T-helper 17 cell (primary cell): ENCODE measurements at regions not wholly inside any gene's neighbourhood (a gene's known extent, or its start where the extent isn't known, plus 50 kb on each side); places are given as distances from the start of the nearest gene placed in this dataset.

Experiments used
- ATAC-seq: fragments of 150-1000 bp; cut with Tn5 transposase; 2 replicates; pipeline ENCODE4 v1.10.0; 2021; ENCODE audit warnings: mild to moderate bottlenecking, moderate library complexity
- DNase-seq, 3 donors: peaks; one replicate each; pipeline versions ENCODE4 v3.0.0 to v3.0.0-alpha.2; 2020 to 2021
- H3K9me3 ChIP-seq: one replicate; pipeline ENCODE4 v1.7.0; 2013; ENCODE audit warnings: low read length, mild to moderate bottlenecking; ENCODE audit not compliant: control insufficient read depth, poor library complexity, severe bottlenecking
- H3K27ac Mint-ChIP-seq: one replicate; pipeline ENCODE4 v1.8.0; 2022; ENCODE audit warnings: mild to moderate bottlenecking, moderate library complexity, mixed read lengths
- H3K27me3 Mint-ChIP-seq: one replicate; pipeline ENCODE4 v1.8.0; 2022; ENCODE audit warnings: mixed read lengths
- H3K36me3 Mint-ChIP-seq: one replicate; pipeline ENCODE4 v1.8.0; 2022; ENCODE audit warnings: low read depth, mixed read lengths
- H3K4me1 Mint-ChIP-seq: one replicate; pipeline ENCODE4 v1.8.0; 2022; ENCODE audit warnings: mild to moderate bottlenecking, mixed read lengths
- H3K4me3 Mint-ChIP-seq: one replicate; pipeline ENCODE4 v1.8.0; 2022; ENCODE audit warnings: mild to moderate bottlenecking, moderate library complexity, mixed read lengths

DNA sequence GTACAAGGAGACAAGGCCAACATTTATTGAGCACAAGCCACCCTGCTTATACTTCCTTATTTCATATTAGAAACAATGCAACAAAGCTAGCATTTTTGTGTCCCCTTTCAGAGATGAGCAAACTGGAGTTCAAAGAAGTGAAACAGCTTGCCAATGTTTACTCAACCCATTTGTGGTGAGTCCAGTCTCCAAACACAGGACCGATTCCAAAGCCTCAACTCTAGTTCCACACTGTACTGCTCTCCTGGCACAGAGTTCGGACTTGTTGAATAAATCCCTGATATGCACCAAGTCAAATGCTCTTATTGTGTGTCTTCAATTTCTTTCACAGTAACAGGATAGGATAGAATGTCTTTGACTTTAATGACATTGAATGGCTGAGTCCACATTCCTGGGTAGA, 604.8 kb upstream of the BRINP1 start:
- Mint-ChIP-seq H3K27ac (no peak overlapping the region), H3K27me3 (peaks cover 17% of the 10 kb centered on the region), H3K4me1 (peaks cover 1% of the 10 kb centered on the region), H3K36me3 (no peaks in the 10 kb centered on the region), H3K4me3 (no peak overlapping the region)
- no peaks in the 10 kb centered on the region for H3K9me3 ChIP-seq
- DNase-seq (no peak), ATAC-seq (no peak)

DNA sequence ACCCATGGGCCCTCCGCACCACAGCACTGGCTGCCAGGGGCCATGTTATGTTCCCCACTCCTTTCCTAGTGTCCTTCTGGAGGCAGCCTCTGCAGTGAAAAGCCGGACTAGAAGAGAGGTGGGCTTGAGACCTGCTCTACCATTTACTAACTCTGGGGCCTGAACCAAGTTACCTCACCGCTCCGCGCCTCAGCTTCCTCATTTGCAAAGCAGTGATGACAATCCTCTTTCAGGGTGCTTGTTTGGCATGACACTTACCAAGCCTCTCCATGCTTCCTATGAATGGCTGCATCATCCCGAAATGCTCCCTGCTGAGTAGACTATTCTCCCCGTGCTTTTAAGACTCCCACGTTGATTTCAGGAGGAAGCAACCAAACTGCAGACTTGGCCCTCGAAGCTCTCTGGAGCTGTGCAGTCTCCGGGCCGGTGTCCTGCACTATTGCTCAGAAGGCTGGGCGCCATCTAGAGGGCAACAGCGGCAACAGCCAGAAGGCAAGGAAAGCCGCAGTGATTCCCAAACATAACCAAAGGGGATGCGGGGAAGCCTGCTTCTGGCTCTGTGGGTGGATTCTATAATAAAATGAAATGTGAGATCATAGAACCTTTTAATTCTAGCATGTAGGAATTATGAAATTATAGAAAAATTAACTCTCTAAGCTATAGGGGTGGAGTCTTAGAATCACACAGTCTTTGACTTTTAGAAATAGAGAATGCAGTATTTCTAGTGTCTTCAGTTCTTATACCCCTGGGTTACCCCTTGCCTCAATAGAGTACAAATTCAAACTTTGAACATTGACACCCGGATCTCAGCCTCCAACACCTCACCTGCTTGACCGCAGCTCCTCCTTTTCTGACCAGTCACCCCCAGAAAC, 599.8 kb upstream of the BRINP1 start:
- Mint-ChIP-seq H3K27ac (no peak overlapping the region), H3K4me3 (peak overlapping the region; percentile 43)
- peak; percentile 57 for ATAC-seq

DNA sequence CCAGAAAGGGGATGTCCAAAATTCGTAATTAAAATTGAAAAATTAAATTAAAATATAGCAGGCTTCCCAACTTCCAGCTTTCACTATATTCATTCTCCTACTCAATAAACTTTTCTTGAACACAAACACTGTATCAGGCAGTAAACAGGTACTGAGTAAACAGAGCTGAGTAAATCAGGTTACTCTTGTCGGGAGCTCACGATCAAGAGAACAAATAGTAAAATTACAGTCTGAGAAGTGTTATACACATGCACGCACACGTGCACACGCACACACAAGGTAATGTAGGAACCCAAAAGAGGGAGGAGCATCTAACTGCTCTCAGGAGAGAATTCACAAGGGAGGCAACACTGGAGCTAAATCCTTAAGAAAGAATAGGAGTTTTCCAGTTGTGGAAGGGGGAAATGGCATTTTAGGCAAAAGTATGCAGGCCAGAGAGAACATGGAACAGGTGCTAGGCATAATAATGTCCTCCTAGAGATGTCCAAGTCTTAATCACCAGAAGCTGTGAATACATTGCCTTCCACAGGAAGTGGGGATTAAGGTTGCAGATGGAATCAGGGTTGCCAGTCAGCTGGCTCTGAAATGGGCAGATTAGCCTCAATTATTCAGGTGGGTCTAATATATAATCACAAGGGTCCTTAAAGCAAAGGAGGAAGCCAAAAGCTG, 598.8 kb upstream of the BRINP1 start:
- DNase-seq: no peak
- no peak for ATAC-seq
- no peak overlapping the region for H3K27ac Mint-ChIP-seq
- H3K36me3 Mint-ChIP-seq: no peaks in the 10 kb centered on the region
- no peak overlapping the region for H3K4me3 Mint-ChIP-seq
- peaks cover 51% of the 10 kb centered on the region for H3K27me3 Mint-ChIP-seq
- no peaks in the 10 kb centered on the region for H3K9me3 ChIP-seq
- H3K4me1 Mint-ChIP-seq: peaks cover 3% of the 10 kb centered on the region

More for the DNA sequence above, 599.8 kb upstream of the BRINP1 start:
- H3K36me3 Mint-ChIP-seq: no peaks in the 10 kb centered on the region
- peaks cover 46% of the 10 kb centered on the region for H3K27me3 Mint-ChIP-seq
- H3K9me3 ChIP-seq: no peaks in the 10 kb centered on the region
- DNase-seq: peak in 1 of 3 donors; percentile 22
- peaks cover 3% of the 10 kb centered on the region for H3K4me1 Mint-ChIP-seq

DNA sequence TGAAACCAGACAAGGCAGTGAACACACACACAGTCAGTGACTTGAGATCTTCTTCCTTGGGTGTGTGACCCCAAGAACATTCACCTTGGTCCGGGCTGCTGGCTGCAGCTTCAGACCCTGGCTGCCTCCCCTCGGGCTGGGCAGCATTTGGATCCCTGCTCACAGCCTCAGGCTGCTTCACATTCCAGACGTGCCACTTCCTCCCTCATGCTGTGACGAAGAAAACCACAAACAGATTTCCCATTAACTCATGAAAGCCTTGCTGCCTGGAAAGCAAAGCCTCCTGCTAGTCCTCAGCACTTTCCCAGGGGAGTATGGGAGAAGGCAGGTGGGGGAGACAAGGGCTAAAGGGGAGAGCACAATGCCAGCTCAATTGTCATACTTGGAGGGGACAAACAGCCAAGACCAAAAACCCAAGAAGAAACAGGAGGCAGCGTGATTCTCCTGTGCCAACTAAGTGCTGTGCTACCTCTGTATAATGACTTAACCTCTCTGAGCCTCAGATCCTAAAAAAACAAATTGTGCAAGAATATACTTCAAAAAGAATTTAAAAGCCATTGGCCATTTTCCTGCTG, 594.6 kb upstream of the BRINP1 start:
- H3K36me3 Mint-ChIP-seq: no peaks in the 10 kb centered on the region
- H3K9me3 ChIP-seq: no peaks in the 10 kb centered on the region
- H3K4me3 Mint-ChIP-seq: no peak overlapping the region
- no peak for DNase-seq
- no peaks in the 10 kb centered on the region for H3K4me1 Mint-ChIP-seq
- no peak for ATAC-seq
- H3K27ac Mint-ChIP-seq: no peak overlapping the region
- peaks cover 51% of the 10 kb centered on the region for H3K27me3 Mint-ChIP-seq

DNA sequence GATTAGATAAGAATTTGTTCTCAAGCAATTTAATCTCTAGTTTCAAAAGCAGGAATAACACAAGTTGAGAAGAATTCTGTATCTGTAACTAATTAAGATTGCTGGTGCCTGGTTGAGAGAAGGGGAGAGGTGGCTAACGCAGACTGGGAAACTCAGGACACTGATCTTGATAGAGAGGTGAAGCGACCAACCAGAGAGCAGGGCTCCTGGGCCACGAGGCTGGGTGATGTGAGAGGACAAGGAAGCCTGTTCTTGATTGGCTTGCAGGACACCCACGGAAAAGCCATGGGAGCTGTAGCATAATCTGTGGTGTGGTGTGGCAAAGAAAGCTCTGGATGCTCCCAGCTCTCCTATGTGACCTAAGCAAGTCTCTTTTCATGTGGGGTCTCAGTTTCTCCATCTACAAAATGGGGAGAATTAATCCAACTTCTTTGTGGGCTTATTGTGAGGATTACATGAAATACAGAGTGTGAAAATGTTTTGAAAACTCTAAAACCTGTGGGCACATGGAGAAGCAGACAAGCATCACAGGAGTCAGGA, 594.1 kb upstream of the BRINP1 start:
- H3K9me3 ChIP-seq: no peaks in the 10 kb centered on the region
- peaks cover 52% of the 10 kb centered on the region for H3K27me3 Mint-ChIP-seq
- ATAC-seq (no peak), DNase-seq (no peak)
- H3K4me3 Mint-ChIP-seq: no peak overlapping the region
- H3K27ac Mint-ChIP-seq: no peak overlapping the region
- no peaks in the 10 kb centered on the region for H3K36me3 Mint-ChIP-seq
- no peaks in the 10 kb centered on the region for H3K4me1 Mint-ChIP-seq

DNA sequence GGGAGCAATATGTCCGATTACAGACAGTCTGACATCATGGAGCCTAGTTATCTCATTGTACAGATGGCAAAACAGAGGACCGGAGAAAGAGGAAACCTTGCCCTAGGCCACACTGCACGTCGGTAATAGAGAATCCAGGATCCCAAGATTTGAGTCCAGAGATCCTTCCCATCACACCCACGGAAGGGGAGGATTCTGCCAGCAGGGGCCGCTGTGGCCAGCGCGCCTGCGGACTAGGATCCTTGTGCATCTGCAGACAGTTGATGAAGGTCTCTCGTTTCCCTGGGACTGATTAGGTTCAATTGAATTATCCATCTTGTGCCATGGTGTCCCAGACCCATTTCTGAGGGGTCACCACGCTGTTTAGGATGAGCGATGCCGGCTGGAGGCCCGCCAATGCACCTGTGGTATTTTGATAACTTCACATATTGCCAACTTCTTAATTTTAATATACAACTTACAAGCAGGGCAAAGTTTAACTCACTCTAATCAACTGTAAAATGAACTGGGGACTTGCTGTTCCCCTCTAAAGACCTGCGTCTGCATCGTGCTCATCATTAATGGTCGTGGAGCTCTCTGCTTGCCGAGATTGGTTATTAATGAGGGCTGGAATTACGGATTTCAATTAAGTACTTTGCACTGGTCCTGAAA, 592.7 kb upstream of the BRINP1 start:
- no peak overlapping the region for H3K27ac Mint-ChIP-seq
- H3K36me3 Mint-ChIP-seq: no peaks in the 10 kb centered on the region
- no peak overlapping the region for H3K4me3 Mint-ChIP-seq
- no peaks in the 10 kb centered on the region for H3K4me1 Mint-ChIP-seq
- no peak for DNase-seq
- peaks cover 46% of the 10 kb centered on the region for H3K27me3 Mint-ChIP-seq
- no peak for ATAC-seq
- H3K9me3 ChIP-seq: no peaks in the 10 kb centered on the region

DNA sequence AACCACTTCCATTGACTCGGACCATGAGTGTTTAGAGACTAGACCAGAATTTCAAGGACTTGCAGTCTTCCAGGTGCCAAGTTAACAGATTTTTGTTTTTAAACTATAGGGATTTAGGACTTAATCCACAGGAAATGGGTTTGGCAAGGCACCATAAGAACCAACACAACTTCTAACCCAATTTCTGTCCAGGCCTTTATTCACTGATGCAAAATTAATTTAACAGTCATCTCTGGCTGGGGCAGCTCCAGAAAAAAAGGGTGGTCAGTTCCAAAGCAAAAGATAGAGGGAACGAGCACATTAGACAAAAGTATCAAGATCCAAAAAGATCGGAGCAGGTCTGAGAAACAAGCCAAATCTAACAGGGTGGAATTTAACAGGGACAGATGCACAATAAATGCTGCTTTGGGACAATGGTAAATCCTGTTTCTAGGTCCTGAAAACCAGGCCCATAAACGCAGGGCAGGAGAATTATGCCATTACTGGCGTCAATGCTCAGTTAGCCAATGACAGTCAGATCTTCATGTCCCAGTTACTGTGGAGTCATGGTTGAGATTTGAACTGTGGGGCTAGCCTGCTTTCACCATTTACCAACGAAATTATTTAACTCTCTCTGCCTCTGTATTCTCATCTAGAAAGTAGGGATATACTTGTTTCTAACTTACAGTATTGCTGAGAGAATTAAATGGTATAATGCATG, 590.8 kb upstream of the BRINP1 start:
- no peak overlapping the region for H3K4me3 Mint-ChIP-seq
- no peaks in the 10 kb centered on the region for H3K4me1 Mint-ChIP-seq
- H3K9me3 ChIP-seq: no peaks in the 10 kb centered on the region
- H3K36me3 Mint-ChIP-seq: no peaks in the 10 kb centered on the region
- ATAC-seq (no peak), DNase-seq (no peak)
- peaks cover 31% of the 10 kb centered on the region for H3K27me3 Mint-ChIP-seq
- no peak overlapping the region for H3K27ac Mint-ChIP-seq

DNA sequence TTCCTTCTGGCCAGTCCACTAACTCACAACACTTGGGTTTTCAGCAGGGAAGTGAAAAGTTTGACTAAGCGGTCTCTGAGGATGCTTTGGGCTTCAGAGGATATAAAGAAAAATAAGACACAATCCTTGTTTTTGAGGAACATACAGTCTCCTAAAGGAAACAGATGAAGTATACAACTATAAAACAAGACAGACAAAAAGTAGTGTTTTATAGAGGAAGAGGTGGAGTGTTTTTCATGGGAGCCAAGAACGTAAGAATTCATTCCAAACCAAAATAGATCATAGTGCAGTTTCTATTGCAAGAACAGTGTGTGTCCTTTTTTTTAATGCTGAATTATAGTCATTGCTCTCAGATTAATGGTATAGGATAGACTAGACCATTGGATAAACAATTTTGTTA, 586.9 kb upstream of the BRINP1 start:
- no peaks in the 10 kb centered on the region for H3K36me3 Mint-ChIP-seq
- no peaks in the 10 kb centered on the region for H3K9me3 ChIP-seq
- peaks cover 2% of the 10 kb centered on the region for H3K4me1 Mint-ChIP-seq
- no peak overlapping the region for H3K27ac Mint-ChIP-seq
- ATAC-seq (no peak), DNase-seq (no peak)
- H3K4me3 Mint-ChIP-seq: no peak overlapping the region
- peaks cover 5% of the 10 kb centered on the region for H3K27me3 Mint-ChIP-seq

DNA sequence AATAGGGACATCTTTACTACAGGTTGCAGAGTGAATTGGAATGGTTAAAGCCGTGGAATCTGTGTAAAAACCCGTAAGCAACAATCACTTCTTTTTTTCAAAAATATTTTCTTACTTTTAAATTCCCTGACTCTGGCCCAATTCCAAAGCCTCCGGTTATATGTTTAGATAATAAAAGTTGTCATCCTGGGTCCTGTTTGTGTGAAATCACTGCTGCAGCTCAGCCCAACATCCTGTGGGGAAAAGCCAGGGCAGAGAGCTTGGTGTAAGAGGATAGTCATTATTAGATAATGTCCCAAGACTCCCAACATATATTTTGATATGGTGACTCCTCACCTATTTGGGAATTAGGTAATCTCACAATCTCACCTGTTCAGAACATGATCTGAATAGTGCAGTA, 586.0 kb upstream of the BRINP1 start:
- H3K9me3 ChIP-seq: no peaks in the 10 kb centered on the region
- no peak for DNase-seq
- no peak for ATAC-seq
- Mint-ChIP-seq H3K4me1 (peaks cover 2% of the 10 kb centered on the region), H3K27ac (no peak overlapping the region), H3K27me3 (peaks cover 5% of the 10 kb centered on the region), H3K4me3 (no peak overlapping the region), H3K36me3 (no peaks in the 10 kb centered on the region)

DNA sequence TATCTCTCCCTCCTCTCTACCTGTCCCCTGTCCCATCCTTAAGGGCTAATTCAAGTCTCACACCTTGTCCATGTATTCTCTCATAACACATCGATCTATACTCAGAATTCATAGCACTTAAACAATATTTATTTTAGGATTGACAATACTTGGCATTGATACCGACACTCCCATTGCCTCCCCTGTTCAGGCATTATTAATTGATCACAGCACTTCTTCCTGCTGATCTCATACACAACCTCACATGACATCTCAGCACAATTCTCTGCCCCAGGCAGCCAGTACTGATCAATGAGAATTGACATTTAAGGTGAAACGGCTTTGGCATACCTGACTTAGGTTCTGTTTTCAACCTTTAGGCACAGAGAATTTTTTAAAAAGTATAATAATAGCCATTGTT, 582.4 kb upstream of the BRINP1 start:
- Mint-ChIP-seq H3K27me3 (no peaks in the 10 kb centered on the region), H3K27ac (no peak overlapping the region), H3K4me3 (no peak overlapping the region), H3K4me1 (peaks cover 2% of the 10 kb centered on the region), H3K36me3 (no peaks in the 10 kb centered on the region)
- no peak for DNase-seq
- no peaks in the 10 kb centered on the region for H3K9me3 ChIP-seq
- no peak for ATAC-seq

DNA sequence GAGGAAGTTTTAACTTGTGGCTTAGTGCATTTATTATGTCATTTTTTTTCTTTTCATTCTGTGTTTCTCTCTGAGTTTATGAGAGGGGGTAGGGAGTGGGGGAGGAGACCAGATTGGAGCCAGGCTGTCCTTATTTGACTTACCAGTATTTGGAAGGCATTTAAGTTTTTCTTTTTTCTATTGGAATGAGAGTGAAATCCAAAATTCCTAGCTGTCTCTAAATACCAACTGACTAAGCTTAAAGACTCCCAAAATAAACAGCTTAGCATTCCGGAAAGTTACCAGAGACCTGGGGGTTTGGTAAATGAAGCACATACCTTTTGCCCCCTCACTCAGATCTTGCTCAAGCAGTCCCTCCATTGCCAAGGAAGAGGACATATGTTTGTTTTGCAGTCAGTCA, 581.9 kb upstream of the BRINP1 start:
- DNase-seq (no peak), ATAC-seq (no peak)
- Mint-ChIP-seq H3K4me1 (peaks cover 2% of the 10 kb centered on the region), H3K36me3 (no peaks in the 10 kb centered on the region), H3K27ac (no peak overlapping the region), H3K4me3 (no peak overlapping the region), H3K27me3 (no peaks in the 10 kb centered on the region)
- no peaks in the 10 kb centered on the region for H3K9me3 ChIP-seq

DNA sequence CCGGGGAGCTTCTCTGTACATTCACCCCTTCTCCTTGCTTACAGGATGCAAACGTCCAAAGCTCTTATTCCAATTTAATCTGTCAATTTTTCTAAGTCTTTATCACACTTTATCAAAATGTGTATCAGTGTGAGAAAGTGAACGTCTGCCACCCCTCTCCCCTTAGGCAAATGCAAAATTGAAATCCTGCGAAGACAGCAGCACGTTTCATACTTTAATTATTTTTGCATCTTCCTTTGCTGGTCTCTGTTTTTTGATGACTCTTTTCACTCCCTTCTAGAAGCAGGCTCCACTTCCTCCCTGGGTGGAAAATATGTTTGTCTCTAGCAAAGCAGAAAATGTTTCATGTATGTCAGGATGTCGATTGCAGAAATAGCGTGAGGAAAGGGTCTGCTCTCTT, 576.5 kb upstream of the BRINP1 start:
- Mint-ChIP-seq H3K27me3 (no peaks in the 10 kb centered on the region), H3K36me3 (no peaks in the 10 kb centered on the region), H3K4me3 (no peak overlapping the region), H3K4me1 (peaks cover 4% of the 10 kb centered on the region), H3K27ac (no peak overlapping the region)
- no peak for DNase-seq
- no peak for ATAC-seq
- no peaks in the 10 kb centered on the region for H3K9me3 ChIP-seq
